Gastrocnemius medialis (tissue), 4 donors: ENCODE measurements at regions not wholly inside any gene's neighbourhood (a gene's known extent, or its start where the extent isn't known, plus 50 kb on each side); places are given as distances from the start of the nearest gene placed in this dataset.

Experiments
- CTCF ChIP-seq, 5 experiments: fragments of 450-650 bp in 3 of 5; fragments of 200-600 bp in 2 of 5; sonication (generic) in 2 of 5; IDR thresholded peaks in 4 of 5; conservative IDR thresholded peaks in 1 of 5; 1 replicate in 4 of 5; 2 replicates in 1 of 5; pipeline ENCODE4 v1.5.1; 2016 to 2019; ENCODE audit warnings: antibody characterized with exemption in 5 of 5, mild to moderate bottlenecking in 3 of 5, moderate library complexity in 3 of 5
- POLR2A ChIP-seq, 2 donors: fragments of 450-650 bp; IDR thresholded peaks; one replicate each; pipeline ENCODE4 v1.6.1; 2017; ENCODE audit warnings: antibody characterized with exemption in 2 of 2, mild to moderate bottlenecking in 2 of 2, moderate library complexity in 2 of 2

- TF ChIP-seq POLR2A (IDR thresholded peaks at IDR 0.05), result no peak
- TF ChIP-seq CTCF (IDR thresholded peaks at IDR 0.05 in 4 of 5, conservative IDR thresholded peaks at IDR 0.05 in 1 of 5), result no peak
Observed at GRCh38 chr2:212606232-212606631, 67.6 kb upstream of the ERBB4 start.
